ENCODE measurements at regions not wholly inside any gene's neighbourhood (a gene's known extent, or its start where the extent isn't known, plus 50 kb on each side); places are given as distances from the start of the nearest gene placed in this dataset.

DNA sequence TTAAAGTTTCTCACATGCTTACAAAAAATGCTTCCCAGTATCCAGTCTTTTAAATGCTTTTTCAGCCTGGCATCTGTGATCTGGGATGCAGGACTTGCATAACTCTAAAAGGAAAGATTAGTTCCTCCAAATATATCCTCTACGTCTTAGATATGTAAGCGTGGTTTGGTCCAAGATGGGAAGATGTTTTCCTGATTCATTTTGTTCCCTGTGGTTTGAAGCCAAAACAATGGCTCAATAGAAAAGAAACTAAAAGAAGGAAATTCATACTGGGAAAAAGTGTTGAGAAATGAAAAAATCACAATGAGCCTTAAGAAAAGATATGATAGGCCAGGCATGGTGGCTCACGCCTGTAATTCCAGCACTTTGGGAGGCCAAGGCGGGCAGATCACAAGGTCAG, 1002.8 kb downstream of the NAALADL2 start:
- no peak overlapping the region for H3K4me3 ChIP-seq
- TF ChIP-seq, protein P1, sequence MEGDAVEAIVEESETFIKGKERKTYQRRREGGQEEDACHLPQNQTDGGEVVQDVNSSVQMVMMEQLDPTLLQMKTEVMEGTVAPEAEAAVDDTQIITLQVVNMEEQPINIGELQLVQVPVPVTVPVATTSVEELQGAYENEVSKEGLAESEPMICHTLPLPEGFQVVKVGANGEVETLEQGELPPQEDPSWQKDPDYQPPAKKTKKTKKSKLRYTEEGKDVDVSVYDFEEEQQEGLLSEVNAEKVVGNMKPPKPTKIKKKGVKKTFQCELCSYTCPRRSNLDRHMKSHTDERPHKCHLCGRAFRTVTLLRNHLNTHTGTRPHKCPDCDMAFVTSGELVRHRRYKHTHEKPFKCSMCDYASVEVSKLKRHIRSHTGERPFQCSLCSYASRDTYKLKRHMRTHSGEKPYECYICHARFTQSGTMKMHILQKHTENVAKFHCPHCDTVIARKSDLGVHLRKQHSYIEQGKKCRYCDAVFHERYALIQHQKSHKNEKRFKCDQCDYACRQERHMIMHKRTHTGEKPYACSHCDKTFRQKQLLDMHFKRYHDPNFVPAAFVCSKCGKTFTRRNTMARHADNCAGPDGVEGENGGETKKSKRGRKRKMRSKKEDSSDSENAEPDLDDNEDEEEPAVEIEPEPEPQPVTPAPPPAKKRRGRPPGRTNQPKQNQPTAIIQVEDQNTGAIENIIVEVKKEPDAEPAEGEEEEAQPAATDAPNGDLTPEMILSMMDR (IDR thresholded peaks at IDR 0.05): no peak
- H3K9me3 ChIP-seq: no peaks in the 10 kb centered on the region
- H3K27me3 ChIP-seq: no peaks in the 10 kb centered on the region
- H3K36me3 ChIP-seq: no peaks in the 10 kb centered on the region
- H3K4me1 ChIP-seq: no peaks in the 10 kb centered on the region
- DNase-seq: no peak
- H3K27ac ChIP-seq: no peak overlapping the region

Small RNA genes lying in the stretch of these regions (small RNA-seq; reads per million reads assigned to genes)
- 0 reads per million in 2 donors for gene AC104640.2
- gene RNA5SP147: 0 reads per million in 2 donors

All from Peyer's patch (tissue), 4 donors.